Activated T-helper 1 cell treated with Interleukin-2 at 50 U/mL for 16 hours (primary cell): ENCODE measurements at regions not wholly inside any gene's neighbourhood (a gene's known extent, or its start where the extent isn't known, plus 50 kb on each side); places are given as distances from the start of the nearest gene placed in this dataset.

Experiments used
- DNase-seq: peaks from one replicate; pipeline ENCODE4 v3.0.0-alpha.2; 2020; ENCODE audit warnings: low read depth

DNA sequence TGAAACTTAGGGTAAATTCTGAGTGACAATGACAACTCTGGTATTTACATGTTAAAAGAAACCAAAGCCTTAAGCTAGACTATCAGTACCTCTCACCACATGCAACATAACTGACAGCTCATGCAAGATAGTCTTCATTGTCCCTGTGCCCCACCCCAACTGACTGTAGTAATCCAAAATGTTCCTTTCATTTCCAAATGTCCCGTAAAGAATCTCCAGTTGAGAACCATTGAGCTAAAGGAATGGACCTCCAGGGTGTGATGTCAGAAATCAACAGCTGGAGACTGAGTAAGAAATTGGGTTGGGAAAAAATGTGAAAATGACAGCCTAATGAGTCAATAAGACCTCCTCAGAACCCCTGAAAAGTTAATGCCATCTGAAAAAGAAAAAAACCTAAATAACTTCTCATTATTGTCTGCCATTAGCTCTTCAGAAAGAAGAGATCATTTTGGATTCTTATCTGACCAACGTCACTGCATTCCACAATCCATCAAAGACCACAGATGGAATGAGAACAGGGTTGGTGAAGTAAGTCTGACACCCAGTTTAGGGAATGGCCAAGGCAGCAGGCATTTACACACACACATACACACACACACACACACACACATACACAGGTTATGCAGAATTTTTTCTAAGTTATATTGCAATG lies 51.7 kb upstream of the ACVR2A start:
- DNase-seq = no peak

DNA sequence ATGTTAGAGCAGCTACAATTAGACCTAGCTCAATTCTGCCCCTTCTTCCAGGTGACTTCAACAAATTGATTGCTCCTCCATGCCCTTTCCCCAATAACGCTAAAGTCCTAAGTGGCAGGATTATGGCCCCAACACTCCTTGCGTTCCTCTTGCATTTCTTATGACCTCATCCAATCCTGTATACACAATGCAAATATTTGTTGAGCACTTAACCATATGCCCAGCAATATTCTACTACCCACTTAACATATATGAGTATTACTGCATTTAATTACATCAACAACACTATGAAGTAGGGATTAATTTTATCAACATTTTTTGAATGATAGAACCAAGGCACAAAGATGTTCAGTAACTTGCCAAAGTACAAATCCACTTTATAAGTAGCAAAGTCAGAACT lies 54.2 kb upstream of the ACVR2A start:
- DNase-seq = no peak

DNA sequence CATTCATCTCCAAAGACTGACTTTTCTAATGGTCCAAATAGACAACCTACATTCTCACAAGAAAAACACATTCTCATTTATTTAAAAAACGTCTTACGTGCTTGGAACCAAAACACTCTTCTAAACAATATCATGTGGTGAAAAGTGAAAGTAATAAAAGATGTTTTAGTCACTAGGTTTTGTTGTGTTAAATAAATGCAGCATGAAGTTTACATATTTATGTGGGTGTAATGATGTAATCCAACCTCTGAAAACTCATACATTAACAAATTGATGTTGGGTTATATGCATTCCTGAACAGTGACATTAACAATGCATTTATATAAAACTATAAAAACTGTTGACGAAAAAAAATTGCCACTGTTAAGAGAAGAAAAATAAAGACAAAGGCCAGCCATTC lies 55.1 kb upstream of the ACVR2A start:
- DNase-seq = no peak

DNA sequence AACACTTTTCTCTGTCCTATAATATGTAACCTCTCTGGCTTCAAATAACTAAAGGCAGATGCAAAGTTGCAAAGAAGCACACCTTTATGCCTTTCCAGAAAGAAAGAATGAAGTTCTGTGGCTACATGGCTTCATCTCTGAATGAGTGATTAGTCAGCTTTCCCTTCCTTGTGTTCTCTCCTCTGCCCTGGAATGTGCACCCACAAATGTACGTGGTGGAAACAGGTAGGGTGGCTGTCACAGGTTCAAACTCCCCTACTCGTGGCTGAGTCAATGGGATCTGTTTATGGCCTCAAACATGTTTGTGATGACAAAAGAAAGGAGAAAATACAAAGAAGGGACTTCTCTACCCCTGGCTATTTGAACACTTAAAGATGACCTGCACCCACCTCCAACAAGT lies 55.5 kb upstream of the ACVR2A start:
- DNase-seq = no peak

DNA sequence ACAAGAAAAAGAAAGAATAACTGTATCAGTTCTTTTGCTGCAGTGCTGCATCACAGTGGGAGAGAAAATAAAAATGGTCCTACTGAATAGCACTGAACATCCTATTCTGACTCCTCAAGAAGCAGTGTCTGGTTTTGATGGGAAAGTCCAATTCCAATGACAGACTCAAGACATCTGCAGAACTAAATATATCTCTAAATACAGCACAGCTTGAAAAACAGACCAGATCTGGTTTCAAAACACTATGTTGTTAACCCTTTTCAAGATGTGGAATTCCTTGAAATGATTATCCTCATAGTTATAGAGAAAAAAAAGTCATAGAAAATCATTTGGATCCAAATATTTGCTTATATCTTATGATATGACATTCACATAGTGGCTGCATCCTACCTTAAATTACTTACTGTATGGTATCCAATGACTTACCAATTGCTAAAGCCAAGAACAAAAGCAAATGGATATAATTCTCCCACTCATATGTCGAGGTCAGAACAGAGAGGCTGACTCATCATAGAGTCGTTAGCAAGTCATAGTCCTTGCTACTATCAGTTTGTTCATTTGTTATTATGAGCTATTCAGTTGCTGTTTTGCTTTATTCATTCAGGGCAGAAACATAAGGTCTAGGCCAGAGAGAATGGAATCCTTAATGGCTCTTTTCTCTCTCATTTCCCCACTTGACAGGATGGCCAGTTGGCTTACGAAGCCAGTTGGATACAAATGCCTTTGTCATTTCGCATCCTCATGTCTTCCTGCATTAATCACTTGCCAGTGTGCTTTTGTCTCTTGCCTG lies 62.5 kb upstream of the ACVR2A start:
- no peak for DNase-seq

DNA sequence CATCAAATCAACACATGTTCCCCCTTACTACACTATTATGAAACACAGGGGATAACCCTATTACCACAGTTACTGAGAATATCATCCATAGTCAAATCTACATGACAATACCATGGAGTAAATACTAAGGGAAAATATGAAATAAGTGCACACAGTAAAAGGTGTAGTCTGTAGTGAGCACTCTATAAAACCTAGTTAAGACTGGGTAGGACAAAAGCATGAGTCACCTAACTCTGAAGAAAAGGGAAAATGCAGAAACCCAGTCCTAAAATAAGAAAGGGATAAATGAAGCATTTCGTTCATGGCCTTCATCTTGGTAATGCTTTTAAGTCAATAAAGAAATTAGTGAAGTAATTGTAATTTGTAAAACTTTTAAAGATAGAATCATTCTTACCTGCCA lies 65.4 kb upstream of the ACVR2A start:
- DNase-seq = no peak

DNA sequence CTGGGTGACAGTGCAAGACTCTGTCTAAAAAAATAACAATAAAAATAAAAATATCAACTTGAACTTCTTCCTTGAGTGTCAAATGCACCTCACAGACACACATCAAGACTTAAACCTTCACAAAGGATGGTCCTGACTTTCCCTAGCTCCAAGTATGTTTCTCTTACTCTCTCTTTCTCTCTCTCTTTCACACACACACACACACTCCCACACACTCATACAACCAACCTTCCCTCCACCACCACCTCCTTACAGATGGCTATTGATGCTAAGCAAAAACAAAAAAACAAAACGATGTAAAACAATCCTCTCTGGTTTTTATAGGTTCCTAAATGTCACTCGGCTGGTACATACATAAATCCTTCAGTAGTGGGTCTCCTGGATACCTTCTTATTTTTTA lies 67.4 kb upstream of the ACVR2A start:
- DNase-seq = no peak

DNA sequence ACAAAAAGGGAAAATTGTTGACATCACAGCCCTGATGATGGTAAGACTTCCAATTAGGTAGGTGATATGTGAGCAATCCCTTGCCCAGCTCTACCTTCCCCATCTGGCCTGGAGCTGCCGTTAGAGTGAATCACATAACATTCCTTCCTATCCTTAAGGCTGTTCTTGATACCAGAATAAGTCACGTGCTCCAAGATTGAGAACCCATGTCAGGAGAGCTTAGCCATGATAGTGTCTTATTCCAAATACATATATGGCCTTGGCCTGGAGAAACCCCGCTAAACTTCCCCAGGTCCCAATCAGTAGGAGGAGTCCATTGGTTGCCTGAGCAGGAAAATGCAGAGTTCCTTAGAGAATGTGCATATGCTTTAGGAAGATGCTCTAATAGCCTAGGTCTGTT lies 70.0 kb upstream of the ACVR2A start:
- DNase-seq = no peak

DNA sequence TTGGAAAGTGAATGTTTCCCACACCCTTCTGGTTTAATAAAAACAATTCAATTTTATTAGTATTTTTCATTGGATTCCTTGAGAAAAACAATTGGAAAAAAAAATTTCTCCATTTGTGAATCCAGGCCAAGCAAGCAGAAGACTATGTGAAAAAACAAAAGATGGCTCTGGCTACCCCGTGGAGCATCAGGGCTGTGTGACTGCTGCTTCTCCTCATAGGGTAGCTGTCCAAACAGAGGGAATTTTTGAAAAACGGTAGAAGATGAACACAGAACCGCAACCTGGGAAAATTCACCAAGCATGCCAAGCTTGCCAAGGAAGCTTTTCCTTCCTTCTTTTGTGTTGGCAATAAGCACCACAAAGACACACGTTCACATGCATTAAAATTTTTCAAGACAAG lies 71.3 kb upstream of the ACVR2A start:
- DNase-seq = no peak

DNA sequence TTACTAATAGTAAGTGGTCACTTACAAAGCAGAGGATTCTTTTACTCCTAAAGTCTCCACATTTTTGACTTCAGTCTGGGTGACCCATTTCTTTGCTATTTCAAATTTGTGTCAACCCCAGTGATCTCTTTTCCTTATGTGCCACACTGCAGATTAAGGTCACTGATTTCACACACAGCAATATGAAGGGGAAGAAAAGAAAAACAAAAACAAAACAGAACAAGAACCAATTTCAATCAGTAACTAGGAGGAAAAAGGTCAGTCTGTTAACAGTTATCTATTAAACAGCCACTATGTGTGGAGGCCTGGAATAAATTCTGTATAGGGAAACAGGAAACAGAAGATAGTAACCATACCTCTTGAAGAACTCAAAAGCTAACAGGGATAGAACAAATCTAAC lies 72.0 kb upstream of the ACVR2A start:
- DNase-seq = no peak

DNA sequence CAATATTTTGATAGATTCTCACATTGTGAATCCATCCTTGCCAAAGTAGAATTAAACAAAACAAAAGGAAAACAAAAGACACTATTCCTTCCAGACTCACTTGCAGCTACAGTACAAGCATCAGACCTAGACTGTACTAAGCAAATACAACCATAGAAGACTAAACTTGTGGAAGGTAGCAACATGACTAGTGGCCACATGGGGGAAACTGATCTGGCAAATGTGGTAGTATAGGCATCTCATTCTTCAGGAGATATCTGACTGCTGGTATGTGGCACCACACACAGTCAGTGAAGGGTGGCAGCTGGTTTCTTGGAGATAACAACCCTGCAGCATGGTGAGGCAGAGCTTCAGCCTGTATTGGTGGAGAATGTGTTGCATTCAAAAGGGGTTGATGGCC lies 81.0 kb upstream of the ACVR2A start:
- DNase-seq = no peak

DNA sequence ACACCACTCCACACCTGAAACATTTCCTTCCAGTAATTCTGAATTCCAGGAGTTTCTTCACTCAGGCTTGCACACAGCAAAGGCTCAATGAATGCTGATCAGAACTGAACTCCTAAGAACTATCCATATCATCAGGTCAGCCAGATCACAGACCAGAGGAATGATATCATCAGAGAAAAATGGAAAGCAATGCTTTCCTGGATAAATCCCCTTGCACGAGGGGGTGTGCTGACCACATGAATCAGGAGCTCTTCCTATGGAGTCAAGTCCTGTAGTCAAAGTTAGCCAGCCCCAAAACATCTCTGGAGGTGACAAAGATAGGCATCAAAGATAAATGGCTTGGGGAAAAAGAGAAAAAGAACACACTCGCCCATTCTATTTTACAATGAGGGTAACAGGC lies 83.8 kb upstream of the ACVR2A start:
- DNase-seq = no peak

DNA sequence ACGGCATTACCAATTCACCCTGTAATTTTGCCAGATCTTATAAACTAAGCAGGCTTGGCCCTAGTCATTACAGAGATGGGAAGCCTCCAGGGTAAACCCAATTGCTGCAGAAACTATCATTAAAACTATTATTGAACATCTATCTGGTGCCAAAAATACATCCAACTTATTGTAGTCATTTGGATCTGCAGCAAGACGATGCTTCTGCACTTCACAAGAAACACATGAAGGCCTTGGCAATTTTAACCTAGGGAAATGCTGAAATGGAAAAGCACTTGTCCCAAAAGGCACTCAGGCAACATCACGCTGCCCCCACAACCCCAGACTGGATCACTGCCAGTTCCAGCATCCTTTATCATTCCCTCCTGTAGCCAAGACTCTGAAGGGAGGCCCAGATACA lies 85.3 kb upstream of the ACVR2A start:
- no peak for DNase-seq

DNA sequence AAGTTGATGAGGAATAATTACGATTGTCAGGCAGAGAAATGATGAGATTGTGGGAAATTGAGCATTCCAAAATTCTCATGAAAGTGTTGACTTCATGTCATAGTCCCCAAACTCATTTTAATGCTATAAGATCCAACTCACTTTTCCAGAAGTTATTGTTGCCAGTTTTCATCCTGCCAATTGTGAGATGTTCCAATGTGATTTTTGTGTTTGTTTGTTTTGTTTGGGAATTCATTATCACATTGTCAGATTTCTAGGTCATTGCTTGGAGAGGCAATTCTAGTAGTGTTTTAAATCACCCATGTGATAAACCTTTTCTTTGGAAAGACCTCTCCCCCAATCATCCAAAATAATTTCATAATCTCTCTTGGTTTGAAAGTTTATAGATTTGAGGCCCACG lies 86.0 kb upstream of the ACVR2A start:
- no peak for DNase-seq

DNA sequence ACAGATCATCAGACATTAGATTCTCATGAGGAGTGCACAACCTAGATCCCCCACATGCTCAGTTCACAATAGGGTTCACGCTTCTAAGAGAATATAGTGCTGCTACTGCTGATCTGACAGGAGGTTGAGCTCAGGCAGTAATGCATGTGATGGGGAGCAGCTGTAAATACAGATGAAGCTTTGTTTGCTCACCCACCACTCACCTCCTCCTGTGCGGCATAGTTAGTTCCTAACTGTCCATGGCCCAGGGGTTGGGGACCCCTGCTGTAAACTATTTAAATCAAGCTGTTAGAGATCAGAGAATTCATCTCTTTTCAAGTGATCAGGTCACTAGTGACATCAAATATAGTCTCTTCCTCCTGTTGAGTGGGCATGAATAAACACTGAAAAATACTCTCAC lies 88.8 kb upstream of the ACVR2A start:
- no peak for DNase-seq

DNA sequence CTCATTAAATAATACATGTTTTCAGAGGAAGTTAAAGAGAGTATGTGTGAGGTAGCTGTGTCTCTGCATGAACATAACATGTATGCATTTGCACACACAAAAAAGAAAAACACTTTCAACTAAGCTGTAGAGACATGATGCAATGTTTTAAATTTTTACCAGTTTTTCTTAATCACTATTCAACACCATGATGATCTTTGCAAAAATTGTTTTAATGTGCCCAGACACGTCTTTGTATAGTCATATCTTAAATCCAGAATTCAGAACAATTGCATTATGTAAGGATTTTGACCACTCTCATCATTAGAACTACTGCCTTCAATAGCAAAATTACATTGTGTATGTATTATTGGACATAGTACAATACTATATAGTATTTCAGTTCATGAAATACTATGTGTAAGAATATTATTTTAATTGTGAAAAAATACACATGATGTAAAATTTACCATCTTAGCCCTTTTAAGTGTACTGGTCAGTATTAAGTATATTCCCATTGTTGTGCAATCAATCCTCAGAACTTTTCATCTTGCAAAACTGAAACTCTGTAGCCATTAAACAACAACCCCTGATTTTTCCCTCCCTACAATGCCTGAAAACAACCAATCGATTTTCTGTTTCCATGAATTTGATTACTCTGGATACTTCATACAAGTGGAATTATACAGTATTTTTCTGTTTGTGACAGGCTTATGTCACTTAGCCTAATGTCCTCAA lies 104.5 kb upstream of the ACVR2A start:
- DNase-seq = no peak

DNA sequence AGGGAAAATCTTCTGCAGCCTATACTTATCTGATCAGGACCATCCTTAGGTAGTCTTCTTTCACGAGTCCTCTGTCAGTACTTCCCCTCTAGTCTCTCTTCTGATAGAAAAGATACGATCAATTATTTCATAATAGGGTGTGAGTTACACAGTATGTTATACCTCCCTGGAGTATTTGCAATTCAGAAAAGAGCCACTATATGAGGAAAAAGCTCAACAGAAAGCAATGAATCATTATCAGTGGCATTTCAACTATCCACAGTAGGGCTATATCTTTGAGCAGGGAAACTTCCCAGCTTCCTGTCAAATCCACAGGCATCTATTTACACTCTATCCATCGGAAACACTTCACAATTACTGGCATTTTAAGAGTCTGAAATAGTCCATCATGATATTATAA lies 105.3 kb upstream of the ACVR2A start:
- no peak for DNase-seq

DNA sequence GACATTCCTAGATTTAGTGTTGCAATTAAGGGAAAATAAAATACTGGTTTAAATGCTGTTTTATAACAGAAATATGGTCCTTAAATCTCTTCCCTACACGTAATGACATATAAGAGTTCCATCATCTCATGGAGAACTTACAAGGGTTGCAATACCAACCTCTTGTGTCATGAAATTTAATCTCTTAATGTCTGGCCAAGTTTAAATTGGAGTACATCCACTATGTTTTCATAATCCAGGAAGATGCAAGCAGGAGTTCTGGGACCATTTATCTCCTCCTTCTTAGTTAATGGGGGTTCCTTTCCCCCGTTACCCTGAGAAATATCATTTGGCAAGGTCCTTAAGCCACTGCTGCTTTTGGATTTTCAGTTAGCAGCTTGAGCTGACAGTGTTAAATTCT lies 126.0 kb upstream of the ACVR2A start:
- DNase-seq = no peak

DNA sequence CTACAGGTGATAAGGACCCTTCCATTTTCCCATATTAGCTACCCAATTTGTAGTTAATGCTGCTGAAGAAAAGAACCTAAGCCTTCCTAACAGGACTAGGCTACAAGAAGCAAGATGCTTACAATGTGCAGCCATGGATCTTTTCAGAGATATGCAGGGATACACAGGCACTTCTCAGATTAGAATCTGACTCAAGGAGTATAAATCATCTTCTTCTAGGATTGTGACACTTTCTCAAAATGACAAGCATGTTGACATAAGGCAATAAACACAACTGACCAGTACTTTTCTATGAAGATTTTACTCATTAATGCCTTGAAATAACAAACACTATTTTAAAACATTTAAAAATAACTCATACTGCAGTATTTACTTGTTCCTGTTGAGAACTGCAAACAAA lies 127.9 kb upstream of the ACVR2A start:
- no peak for DNase-seq

DNA sequence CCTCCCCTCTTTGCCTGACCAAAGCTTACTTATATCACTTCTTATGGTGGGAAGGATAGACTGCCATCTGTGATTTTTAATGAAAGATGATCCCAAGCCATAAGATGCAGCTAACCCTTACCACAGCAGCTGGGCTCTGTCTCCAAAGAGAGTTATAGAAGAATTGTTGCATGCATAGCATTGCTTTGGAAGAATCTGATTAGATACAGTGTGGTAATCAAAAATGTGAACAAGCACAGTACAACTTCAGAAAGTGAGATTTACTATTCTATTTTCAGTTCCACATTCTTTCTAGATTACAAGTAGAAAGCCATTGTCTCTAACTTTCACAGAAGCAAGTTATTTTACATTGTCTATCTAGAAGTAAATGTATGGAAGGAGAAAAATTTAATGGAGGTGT lies 129.0 kb upstream of the ACVR2A start:
- DNase-seq = no peak

DNA sequence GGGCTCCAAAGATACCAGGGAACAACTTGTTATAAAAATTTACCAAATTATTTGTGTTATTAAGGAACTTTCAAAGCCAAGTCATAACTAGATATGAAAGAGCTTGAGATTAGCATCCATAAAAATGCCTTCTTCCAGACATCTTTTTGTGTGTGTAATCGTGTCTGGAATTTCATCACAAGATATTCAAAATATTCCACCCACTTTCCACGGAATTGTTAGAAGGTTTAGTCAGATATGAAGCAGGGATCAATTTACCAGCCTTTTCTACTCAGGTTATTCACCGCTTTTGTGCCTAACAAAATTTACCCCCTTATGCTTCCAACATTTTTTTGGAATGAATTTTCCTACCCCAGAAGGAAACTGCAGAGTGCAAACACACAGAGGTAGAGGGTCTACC lies 130.2 kb upstream of the ACVR2A start:
- DNase-seq = no peak

DNA sequence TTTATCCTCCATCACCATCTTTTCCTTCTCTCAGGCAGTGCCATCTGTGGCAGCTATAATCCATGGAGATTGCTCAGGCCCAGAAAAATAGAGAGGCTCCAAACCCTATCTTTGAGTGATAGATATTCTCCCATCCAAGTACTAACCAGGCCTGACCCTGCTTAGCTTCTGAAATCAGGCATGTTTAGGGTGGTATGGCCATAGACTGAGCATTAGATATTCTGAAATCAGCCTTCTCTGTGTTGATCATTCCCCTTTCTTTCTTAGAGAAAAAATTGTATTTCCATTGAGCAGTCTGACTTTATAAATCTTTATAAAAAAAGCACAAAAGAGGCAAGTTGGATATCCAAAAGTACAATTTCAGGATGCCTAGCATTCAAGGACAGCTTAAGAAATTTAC lies 131.5 kb upstream of the ACVR2A start:
- no peak for DNase-seq

DNA sequence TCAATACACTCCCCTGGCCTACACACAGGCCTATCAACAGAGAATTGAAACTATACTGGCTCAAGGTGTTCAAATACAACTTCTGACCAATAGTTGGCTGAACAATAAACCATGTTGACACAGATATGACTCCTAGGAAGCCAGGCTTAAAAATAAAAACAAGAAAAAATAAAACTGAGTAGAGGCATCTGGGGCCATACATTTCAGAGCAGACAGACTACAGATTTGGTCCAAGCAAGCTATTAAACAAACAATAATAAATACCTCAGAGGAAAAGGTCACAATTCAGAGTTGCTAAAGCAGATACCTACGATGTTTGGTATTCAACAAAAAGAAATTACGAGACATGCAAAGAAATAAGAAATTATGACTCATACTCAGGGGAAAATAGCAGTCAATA lies 132.8 kb upstream of the ACVR2A start:
- no peak for DNase-seq

DNA sequence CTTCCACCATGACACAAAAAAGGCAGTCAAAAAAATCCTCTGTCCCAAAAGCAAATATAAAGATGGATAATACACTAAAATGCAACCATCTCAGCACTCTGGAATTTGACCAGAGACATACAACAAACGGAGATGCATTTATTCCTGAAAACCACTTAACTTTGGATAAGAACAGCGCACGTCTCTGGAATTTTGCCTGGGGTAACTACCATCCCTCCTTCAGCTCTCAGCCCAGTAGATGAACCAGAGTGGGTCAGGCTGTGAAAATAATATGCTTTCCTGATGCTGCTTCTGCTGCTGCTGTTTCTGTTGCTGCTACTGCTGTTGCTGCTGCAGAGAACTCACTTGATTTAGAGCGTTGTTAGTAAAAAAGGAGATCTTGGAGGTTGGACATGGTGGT lies 133.8 kb upstream of the ACVR2A start:
- DNase-seq = no peak
